ENCODE measurements at regions not wholly inside any gene's neighbourhood (a gene's known extent, or its start where the extent isn't known, plus 50 kb on each side); places are given as distances from the start of the nearest gene placed in this dataset.
"Not testable (repeated sequence)": the region's sequence is repeated elsewhere in the genome, so short reads cannot be mapped to it uniquely, and the experiment has no call there.

GRCh38 chr12:24363177-24363754, 413.8 kb upstream of the SOX5 start:
- Mint-ChIP-seq H3K9me3 (no peaks in the 10 kb centered on the region), H3K27me3 (ENCODE audit: low read depth) (no peaks in the 10 kb centered on the region), H3K4me1 (ENCODE audit: low read depth) (no peaks in the 10 kb centered on the region), H3K27ac (no peak overlapping the region), H3K36me3 (ENCODE audit: low read depth) (no peaks in the 10 kb centered on the region), H3K4me3 (no peak overlapping the region)

GRCh38 chr12:24361877-24362580, 412.6 kb upstream of the SOX5 start:
- Mint-ChIP-seq H3K36me3 (ENCODE audit: low read depth) (no peaks in the 10 kb centered on the region), H3K4me1 (ENCODE audit: low read depth) (no peaks in the 10 kb centered on the region), H3K4me3 (no peak overlapping the region), H3K27me3 (ENCODE audit: low read depth) (no peaks in the 10 kb centered on the region), H3K27ac (no peak overlapping the region), H3K9me3 (no peaks in the 10 kb centered on the region)

GRCh38 chr12:24360907-24361306, 411.4 kb upstream of the SOX5 start:
- H3K4me1 Mint-ChIP-seq (ENCODE audit: low read depth) = no peaks in the 10 kb centered on the region
- no peak overlapping the region for H3K4me3 Mint-ChIP-seq
- H3K9me3 Mint-ChIP-seq = no peaks in the 10 kb centered on the region
- H3K27me3 Mint-ChIP-seq (ENCODE audit: low read depth) = no peaks in the 10 kb centered on the region
- H3K36me3 Mint-ChIP-seq (ENCODE audit: low read depth) = no peaks in the 10 kb centered on the region
- no peak overlapping the region for H3K27ac Mint-ChIP-seq

GRCh38 chr12:24360461-24360860, 411.0 kb upstream of the SOX5 start:
- H3K9me3 Mint-ChIP-seq = no peaks in the 10 kb centered on the region
- H3K36me3 Mint-ChIP-seq (ENCODE audit: low read depth) = no peaks in the 10 kb centered on the region
- H3K4me3 Mint-ChIP-seq = no peak overlapping the region
- no peaks in the 10 kb centered on the region for H3K27me3 Mint-ChIP-seq (ENCODE audit: low read depth)
- no peaks in the 10 kb centered on the region for H3K4me1 Mint-ChIP-seq (ENCODE audit: low read depth)
- H3K27ac Mint-ChIP-seq = no peak overlapping the region

- Mint-ChIP-seq H3K4me1 (ENCODE audit: low read depth) (no peaks in the 10 kb centered on the region), H3K27me3 (ENCODE audit: low read depth) (no peaks in the 10 kb centered on the region), H3K36me3 (ENCODE audit: low read depth) (no peaks in the 10 kb centered on the region), H3K9me3 (no peaks in the 10 kb centered on the region), H3K27ac (no peak overlapping the region), H3K4me3 (no peak overlapping the region)
Measured at GRCh38 chr12:24360057-24360456, 410.6 kb upstream of the SOX5 start.

- Mint-ChIP-seq H3K4me1 (ENCODE audit: low read depth) (no peaks in the 10 kb centered on the region), H3K27me3 (ENCODE audit: low read depth) (no peaks in the 10 kb centered on the region), H3K4me3 (no peak overlapping the region), H3K27ac (no peak overlapping the region), H3K9me3 (no peaks in the 10 kb centered on the region), H3K36me3 (ENCODE audit: low read depth) (no peaks in the 10 kb centered on the region)
Measured at GRCh38 chr12:24359418-24359817, 409.9 kb upstream of the SOX5 start.

GRCh38 chr12:24356240-24356804, 406.9 kb upstream of the SOX5 start:
- Mint-ChIP-seq H3K27ac (no peak overlapping the region), H3K9me3 (no peaks in the 10 kb centered on the region)

GRCh38 chr12:24352363-24352762, 402.9 kb upstream of the SOX5 start:
- no peaks in the 10 kb centered on the region for H3K36me3 Mint-ChIP-seq (ENCODE audit: low read depth)
- H3K4me1 Mint-ChIP-seq (ENCODE audit: low read depth) = no peaks in the 10 kb centered on the region
- H3K4me3 Mint-ChIP-seq = no peak overlapping the region
- no peaks in the 10 kb centered on the region for H3K27me3 Mint-ChIP-seq (ENCODE audit: low read depth)
- no peak overlapping the region for H3K27ac Mint-ChIP-seq
- no peaks in the 10 kb centered on the region for H3K9me3 Mint-ChIP-seq

More at GRCh38 chr12:24356240-24356804, 406.9 kb upstream of the SOX5 start:
- Mint-ChIP-seq H3K4me1 (ENCODE audit: low read depth) (no peaks in the 10 kb centered on the region), H3K36me3 (ENCODE audit: low read depth) (no peaks in the 10 kb centered on the region), H3K27me3 (ENCODE audit: low read depth) (no peaks in the 10 kb centered on the region), H3K4me3 (no peak overlapping the region)

GRCh38 chr12:24349051-24349799, 399.8 kb upstream of the SOX5 start:
- Mint-ChIP-seq H3K4me1 (ENCODE audit: low read depth) (no peaks in the 10 kb centered on the region), H3K27ac (no peak overlapping the region), H3K4me3 (no peak overlapping the region), H3K27me3 (ENCODE audit: low read depth) (no peaks in the 10 kb centered on the region), H3K36me3 (ENCODE audit: low read depth) (no peaks in the 10 kb centered on the region), H3K9me3 (no peaks in the 10 kb centered on the region)

- not testable (repeated sequence) for H3K4me1 Mint-ChIP-seq (ENCODE audit: low read depth); H3K36me3 Mint-ChIP-seq (ENCODE audit: low read depth); H3K27ac Mint-ChIP-seq; H3K9me3 Mint-ChIP-seq; H3K4me3 Mint-ChIP-seq; H3K27me3 Mint-ChIP-seq (ENCODE audit: low read depth)
Measured at GRCh38 chr12:24348180-24348579, 398.7 kb upstream of the SOX5 start.

- Mint-ChIP-seq H3K36me3 (ENCODE audit: low read depth) (no peaks in the 10 kb centered on the region), H3K27ac (no peak overlapping the region), H3K4me3 (no peak overlapping the region), H3K4me1 (ENCODE audit: low read depth) (no peaks in the 10 kb centered on the region), H3K27me3 (ENCODE audit: low read depth) (no peaks in the 10 kb centered on the region), H3K9me3 (no peaks in the 10 kb centered on the region)
Measured at GRCh38 chr12:24328261-24328660, 378.8 kb upstream of the SOX5 start.

- no peaks in the 10 kb centered on the region for H3K9me3 Mint-ChIP-seq
- no peaks in the 10 kb centered on the region for H3K4me1 Mint-ChIP-seq (ENCODE audit: low read depth)
- H3K4me3 Mint-ChIP-seq = no peak overlapping the region
- no peak overlapping the region for H3K27ac Mint-ChIP-seq
- no peaks in the 10 kb centered on the region for H3K27me3 Mint-ChIP-seq (ENCODE audit: low read depth)
- no peaks in the 10 kb centered on the region for H3K36me3 Mint-ChIP-seq (ENCODE audit: low read depth)
Measured at GRCh38 chr12:24325331-24325730, 375.9 kb upstream of the SOX5 start.

- Mint-ChIP-seq H3K36me3 (ENCODE audit: low read depth) (no peaks in the 10 kb centered on the region), H3K27ac (no peak overlapping the region), H3K4me3 (no peak overlapping the region), H3K4me1 (ENCODE audit: low read depth) (no peaks in the 10 kb centered on the region), H3K27me3 (ENCODE audit: low read depth) (no peaks in the 10 kb centered on the region), H3K9me3 (peaks cover 3% of the 10 kb centered on the region)
Measured at GRCh38 chr12:24307716-24308335, 358.4 kb upstream of the SOX5 start.

GRCh38 chr12:24307153-24307552, 357.7 kb upstream of the SOX5 start:
- Mint-ChIP-seq H3K4me3 (no peak overlapping the region), H3K27me3 (ENCODE audit: low read depth) (no peaks in the 10 kb centered on the region), H3K36me3 (ENCODE audit: low read depth) (no peaks in the 10 kb centered on the region), H3K9me3 (peaks cover 3% of the 10 kb centered on the region), H3K27ac (no peak overlapping the region), H3K4me1 (ENCODE audit: low read depth) (no peaks in the 10 kb centered on the region)
